SH-SY5Y (cell line): ENCODE measurements at regions not wholly inside any gene's neighbourhood (a gene's known extent, or its start where the extent isn't known, plus 50 kb on each side); places are given as distances from the start of the nearest gene placed in this dataset.

Experiments
- GATA2 ChIP-seq: IDR thresholded peaks from 2 replicates; pipeline ENCODE4 v1.6.1; 2011; ENCODE audit warnings: mild to moderate bottlenecking, low read depth, low read length
- GATA3 ChIP-seq: IDR thresholded peaks from 2 replicates; pipeline ENCODE4 v1.6.1; 2011; ENCODE audit warnings: low read depth, mild to moderate bottlenecking, low read length, moderate library complexity

DNA sequence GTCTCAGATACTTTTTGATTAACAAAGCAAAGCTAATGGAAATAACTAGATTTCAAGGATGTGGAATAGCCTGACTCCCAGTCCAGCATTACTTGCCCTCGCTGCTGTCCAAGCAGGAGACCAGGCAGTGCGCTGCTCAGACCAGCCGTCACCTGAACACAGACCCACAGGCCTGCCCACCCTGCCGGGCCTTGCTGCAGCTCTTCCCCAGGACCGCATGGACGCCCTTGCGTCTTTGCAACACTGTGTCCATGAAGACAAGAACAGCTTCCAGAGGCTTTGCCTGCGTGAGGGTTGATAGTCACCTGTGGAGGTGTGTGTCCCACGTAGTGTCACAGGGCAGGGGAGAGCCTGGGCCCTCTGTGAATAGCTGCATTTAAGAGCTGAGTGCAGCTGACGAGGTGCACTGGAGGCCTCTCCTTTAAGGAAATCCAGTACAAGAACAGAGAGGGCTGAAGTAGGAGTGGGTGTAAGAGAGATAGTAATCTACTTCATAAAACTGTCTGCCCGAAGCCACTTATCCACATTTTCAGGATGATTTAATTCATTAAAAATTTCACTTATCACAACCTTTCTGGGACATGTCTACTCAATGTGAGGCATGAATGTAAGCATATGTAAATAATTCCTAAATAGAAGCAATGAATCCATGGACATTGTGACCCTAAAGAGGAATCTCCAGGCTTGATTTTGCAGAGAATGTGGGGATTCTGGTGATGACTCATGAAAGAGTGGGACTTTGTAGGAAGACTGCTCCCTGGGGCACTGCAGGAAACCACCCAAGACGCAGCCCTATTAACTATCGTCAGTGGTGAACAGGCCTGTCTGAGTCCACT is 176.2 kb upstream of the RAB4A start:
- TF ChIP-seq GATA3 = no peak
- TF ChIP-seq GATA2 = no peak
